ENCODE measurements at regions not wholly inside any gene's neighbourhood (a gene's known extent, or its start where the extent isn't known, plus 50 kb on each side); places are given as distances from the start of the nearest gene placed in this dataset.
A peak's percentile ranks its signal among the peaks of the same experiment; 100 is the strongest.
"Not testable (repeated sequence)": the region's sequence is repeated elsewhere in the genome, so short reads cannot be mapped to it uniquely, and the experiment has no call there.

DNA sequence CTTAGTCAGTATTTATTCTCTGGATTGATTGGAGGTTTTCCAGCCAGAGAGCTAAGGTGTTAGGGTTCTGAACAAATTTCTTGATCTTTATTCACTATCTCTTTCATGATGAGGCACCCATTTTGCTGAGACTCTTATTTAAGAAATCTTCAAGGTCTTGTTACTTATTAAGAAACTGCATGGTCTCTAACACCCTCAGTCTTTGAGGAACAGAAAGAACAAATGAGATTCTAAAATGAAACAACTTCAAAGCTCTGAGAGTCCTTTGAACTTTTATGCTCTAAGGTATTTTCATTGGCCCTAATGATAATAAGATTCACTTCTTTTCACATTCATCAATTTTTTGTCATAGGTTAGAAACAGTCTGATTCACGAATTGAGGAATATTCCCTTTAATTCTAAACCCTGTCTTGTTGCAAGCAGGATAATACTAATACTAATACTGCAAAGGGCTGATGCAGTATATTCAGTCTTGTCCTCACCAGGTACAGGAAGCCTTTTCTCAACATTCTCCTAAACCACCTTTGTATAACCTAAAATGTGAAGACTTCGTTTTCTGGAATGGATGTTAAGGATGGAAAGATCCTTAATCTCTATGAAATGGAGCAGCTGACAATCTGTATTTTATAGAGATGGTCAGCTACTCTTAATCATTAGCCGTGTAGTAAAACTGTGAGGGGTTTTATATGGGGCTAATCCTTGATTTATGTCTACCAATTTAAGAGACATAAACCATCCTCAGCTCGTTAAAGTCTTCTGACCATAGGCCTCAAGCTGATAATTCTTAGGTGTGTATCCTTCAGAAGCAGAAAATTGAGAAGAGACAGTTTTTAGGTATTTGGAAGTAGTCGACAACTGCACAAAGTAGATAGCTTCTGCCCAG, 198.3 kb downstream of the OTOL1 start:
- Mint-ChIP-seq H3K9me3 (no peaks in the 10 kb centered on the region), H3K4me3 (no peak overlapping the region), H3K27me3 (no peaks in the 10 kb centered on the region), H3K27ac (no peak overlapping the region), H3K36me3 (ENCODE audit: low read depth) (no peaks in the 10 kb centered on the region), H3K4me1 (ENCODE audit: low read depth) (no peaks in the 10 kb centered on the region)

DNA sequence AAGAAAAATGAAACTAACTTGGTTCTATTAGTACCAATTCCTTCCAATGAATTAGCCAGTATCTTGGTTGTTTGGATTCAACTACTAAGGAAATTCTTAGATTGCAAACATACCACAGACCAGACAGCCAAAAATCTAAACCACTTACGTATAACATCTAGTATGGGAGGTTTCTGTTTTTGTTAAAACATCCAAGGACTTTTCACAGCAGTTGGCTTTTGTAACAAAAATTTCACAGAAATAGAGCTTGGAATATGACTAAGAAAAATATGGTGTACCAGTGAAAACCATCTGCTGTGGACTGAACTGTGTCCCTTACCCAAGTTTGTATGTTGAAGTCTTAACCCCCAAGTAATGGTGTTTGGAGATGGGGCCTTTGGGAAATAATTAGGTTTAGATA, 199.2 kb downstream of the OTOL1 start:
- no peak overlapping the region for H3K4me3 Mint-ChIP-seq
- no peak overlapping the region for H3K27ac Mint-ChIP-seq
- no peaks in the 10 kb centered on the region for H3K27me3 Mint-ChIP-seq
- H3K4me1 Mint-ChIP-seq (ENCODE audit: low read depth): no peaks in the 10 kb centered on the region
- no peaks in the 10 kb centered on the region for H3K9me3 Mint-ChIP-seq
- H3K36me3 Mint-ChIP-seq (ENCODE audit: low read depth): no peaks in the 10 kb centered on the region

DNA sequence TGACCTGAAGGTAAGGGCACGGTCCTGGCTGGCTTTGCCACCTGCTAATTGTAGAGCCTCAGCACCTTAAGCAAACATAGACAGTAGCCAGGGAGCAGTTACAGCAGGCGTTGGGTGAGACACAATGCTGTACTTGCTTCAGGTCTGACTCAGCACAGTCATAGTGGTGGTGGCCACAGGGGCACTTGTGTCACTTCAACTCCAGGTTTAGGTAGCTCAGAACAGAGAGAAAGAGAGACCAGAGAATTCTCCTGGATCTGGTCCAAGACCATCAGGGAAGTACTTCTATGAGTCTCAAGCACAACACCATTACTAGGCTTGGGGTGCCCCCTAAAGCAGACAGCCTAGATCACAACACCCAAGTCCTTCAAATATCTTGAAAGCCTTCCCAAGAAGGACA, 204.4 kb downstream of the OTOL1 start:
- Mint-ChIP-seq H3K9me3 (peaks cover 6% of the 10 kb centered on the region), H3K36me3 (ENCODE audit: low read depth) (no peaks in the 10 kb centered on the region), H3K4me3 (no peak overlapping the region), H3K27me3 (peaks cover 3% of the 10 kb centered on the region), H3K4me1 (ENCODE audit: low read depth) (no peaks in the 10 kb centered on the region), H3K27ac (no peak overlapping the region)

DNA sequence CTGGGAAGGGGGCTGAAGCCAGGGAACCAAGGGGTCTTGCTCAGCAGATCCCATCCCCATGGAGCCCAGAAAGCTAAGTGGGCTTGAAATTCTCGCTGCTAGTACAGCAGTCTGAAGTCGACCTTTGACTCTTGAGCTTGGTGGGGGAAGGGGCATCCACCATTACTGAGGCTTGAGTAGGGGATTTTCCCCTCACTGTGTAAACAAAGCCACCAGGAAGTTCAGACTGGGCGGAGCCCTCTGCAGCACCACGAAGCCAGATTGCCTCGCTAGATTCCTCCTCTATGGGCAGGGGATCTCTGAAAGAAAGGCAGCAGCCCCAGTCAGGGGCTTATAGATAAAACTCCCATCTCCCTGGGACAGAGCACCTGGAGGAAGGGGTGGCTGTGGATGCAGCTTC, 210.6 kb downstream of the OTOL1 start:
- not testable (repeated sequence) for H3K27me3 Mint-ChIP-seq; H3K27ac Mint-ChIP-seq; H3K36me3 Mint-ChIP-seq (ENCODE audit: low read depth); H3K4me1 Mint-ChIP-seq (ENCODE audit: low read depth); H3K9me3 Mint-ChIP-seq; H3K4me3 Mint-ChIP-seq

- Mint-ChIP-seq H3K36me3 (ENCODE audit: low read depth) (no peaks in the 10 kb centered on the region), H3K4me3 (no peak overlapping the region), H3K4me1 (ENCODE audit: low read depth) (no peaks in the 10 kb centered on the region), H3K27me3 (no peaks in the 10 kb centered on the region), H3K9me3 (peaks cover 4% of the 10 kb centered on the region), H3K27ac (no peak overlapping the region)
These were observed 217.1 kb downstream of the OTOL1 start for GRCh38 chr3:161713731-161714130.

GRCh38 chr3:161731968-161732367, 235.4 kb downstream of the OTOL1 start:
- Mint-ChIP-seq H3K27me3 (no peaks in the 10 kb centered on the region), H3K4me3 (no peak overlapping the region), H3K36me3 (ENCODE audit: low read depth) (no peaks in the 10 kb centered on the region), H3K4me1 (ENCODE audit: low read depth) (no peaks in the 10 kb centered on the region), H3K27ac (no peak overlapping the region), H3K9me3 (no peaks in the 10 kb centered on the region)

DNA sequence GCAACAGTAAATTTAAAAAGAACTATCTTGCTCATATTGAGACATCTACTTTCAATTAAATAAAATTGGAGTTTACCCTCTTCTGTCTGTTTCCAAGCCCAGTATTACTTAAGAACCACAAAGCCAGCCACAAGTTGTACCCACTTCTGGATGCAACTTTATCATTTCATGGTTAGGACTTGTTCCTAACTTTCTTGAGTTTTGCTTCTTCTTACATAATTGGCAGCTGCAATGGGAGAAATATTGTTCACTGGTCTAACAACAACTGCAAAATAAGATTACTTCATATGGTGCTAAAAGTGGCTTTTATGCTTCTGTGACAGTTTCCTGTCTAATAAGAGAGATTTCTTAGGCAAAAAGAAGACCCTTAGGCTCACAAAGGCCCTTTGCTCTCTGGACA, 240.6 kb downstream of the OTOL1 start:
- Mint-ChIP-seq H3K36me3 (ENCODE audit: low read depth) (no peaks in the 10 kb centered on the region), H3K27ac (no peak overlapping the region), H3K4me3 (no peak overlapping the region), H3K4me1 (ENCODE audit: low read depth) (no peaks in the 10 kb centered on the region), H3K27me3 (no peaks in the 10 kb centered on the region), H3K9me3 (peaks cover 4% of the 10 kb centered on the region)

- Mint-ChIP-seq H3K4me1 (ENCODE audit: low read depth) (no peaks in the 10 kb centered on the region), H3K27ac (no peak overlapping the region), H3K4me3 (no peak overlapping the region), H3K27me3 (no peaks in the 10 kb centered on the region), H3K36me3 (ENCODE audit: low read depth) (no peaks in the 10 kb centered on the region), H3K9me3 (peaks cover 8% of the 10 kb centered on the region)
These were observed 243.8 kb downstream of the OTOL1 start for GRCh38 chr3:161740421-161740820.

GRCh38 chr3:161744366-161744765, 247.8 kb downstream of the OTOL1 start:
- Mint-ChIP-seq H3K27ac (no peak overlapping the region), H3K9me3 (peaks cover 8% of the 10 kb centered on the region), H3K4me3 (no peak overlapping the region), H3K36me3 (ENCODE audit: low read depth) (no peaks in the 10 kb centered on the region), H3K27me3 (no peaks in the 10 kb centered on the region), H3K4me1 (ENCODE audit: low read depth) (no peaks in the 10 kb centered on the region)

GRCh38 chr3:161745741-161746140, 249.1 kb downstream of the OTOL1 start:
- Mint-ChIP-seq H3K9me3 (peaks cover 8% of the 10 kb centered on the region), H3K27me3 (no peaks in the 10 kb centered on the region), H3K27ac (no peak overlapping the region), H3K4me3 (no peak overlapping the region), H3K36me3 (ENCODE audit: low read depth) (no peaks in the 10 kb centered on the region), H3K4me1 (ENCODE audit: low read depth) (no peaks in the 10 kb centered on the region)

DNA sequence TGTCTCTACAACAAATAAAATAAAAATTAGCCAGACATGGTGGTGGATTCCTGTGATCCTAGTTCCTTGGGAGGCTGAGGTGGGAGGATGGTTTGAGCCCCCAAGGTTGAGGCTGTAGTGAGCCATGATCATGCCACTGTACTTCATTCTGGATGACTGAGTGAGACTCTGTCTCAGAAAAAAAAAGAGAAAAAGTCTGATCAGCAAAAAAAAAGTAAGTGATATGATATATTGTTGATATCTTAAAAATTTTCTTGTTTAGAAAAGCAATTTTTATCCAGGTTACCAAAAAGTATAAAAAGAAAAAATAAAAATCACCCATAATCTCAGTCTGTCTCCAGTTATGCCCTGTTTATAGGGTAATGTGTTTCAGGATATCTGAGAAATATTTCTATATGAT, 251.4 kb downstream of the OTOL1 start:
- Mint-ChIP-seq H3K36me3 (ENCODE audit: low read depth) (no peaks in the 10 kb centered on the region), H3K27ac (no peak overlapping the region), H3K9me3 (peaks cover 1% of the 10 kb centered on the region), H3K27me3 (no peaks in the 10 kb centered on the region), H3K4me3 (no peak overlapping the region), H3K4me1 (ENCODE audit: low read depth) (no peaks in the 10 kb centered on the region)

DNA sequence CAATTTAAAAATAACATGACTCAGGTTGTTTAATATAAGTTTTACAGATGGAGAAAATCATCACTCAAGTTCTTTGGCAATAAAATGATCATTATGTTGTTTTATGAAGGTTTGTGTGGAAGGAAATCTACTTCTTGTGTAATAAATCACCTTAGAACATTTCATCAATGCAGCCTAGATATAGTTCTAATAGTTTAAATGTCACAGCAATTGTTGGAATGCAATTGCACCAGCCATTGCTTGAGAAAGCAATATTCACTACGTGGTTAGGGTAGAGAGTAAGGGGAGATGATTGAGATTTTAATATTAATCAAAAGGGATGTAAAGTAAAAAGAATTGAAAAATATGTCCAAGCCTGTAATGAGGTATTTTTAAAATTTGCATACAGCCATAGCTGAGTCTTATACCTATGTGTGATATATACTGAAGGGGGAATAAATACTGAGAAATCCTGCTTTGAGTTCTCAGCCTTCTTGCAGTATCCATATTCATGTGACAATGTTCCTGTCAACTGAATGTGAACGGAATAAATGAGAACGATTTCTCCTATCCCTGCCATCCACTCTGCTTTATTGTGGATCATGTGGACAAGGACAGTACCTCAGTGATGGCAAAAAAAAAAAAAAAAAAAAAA, 257.9 kb downstream of the OTOL1 start:
- Mint-ChIP-seq H3K36me3 (ENCODE audit: low read depth) (no peaks in the 10 kb centered on the region), H3K4me3 (no peak overlapping the region), H3K27me3 (no peaks in the 10 kb centered on the region), H3K9me3 (no peaks in the 10 kb centered on the region), H3K4me1 (ENCODE audit: low read depth) (no peaks in the 10 kb centered on the region), H3K27ac (no peak overlapping the region)

GRCh38 chr3:161759444-161759843, 262.8 kb downstream of the OTOL1 start:
- H3K4me3 Mint-ChIP-seq: no peak overlapping the region
- no peak overlapping the region for H3K27ac Mint-ChIP-seq
- no peaks in the 10 kb centered on the region for H3K4me1 Mint-ChIP-seq (ENCODE audit: low read depth)
- no peaks in the 10 kb centered on the region for H3K27me3 Mint-ChIP-seq
- H3K9me3 Mint-ChIP-seq: no peaks in the 10 kb centered on the region
- H3K36me3 Mint-ChIP-seq (ENCODE audit: low read depth): no peaks in the 10 kb centered on the region

DNA sequence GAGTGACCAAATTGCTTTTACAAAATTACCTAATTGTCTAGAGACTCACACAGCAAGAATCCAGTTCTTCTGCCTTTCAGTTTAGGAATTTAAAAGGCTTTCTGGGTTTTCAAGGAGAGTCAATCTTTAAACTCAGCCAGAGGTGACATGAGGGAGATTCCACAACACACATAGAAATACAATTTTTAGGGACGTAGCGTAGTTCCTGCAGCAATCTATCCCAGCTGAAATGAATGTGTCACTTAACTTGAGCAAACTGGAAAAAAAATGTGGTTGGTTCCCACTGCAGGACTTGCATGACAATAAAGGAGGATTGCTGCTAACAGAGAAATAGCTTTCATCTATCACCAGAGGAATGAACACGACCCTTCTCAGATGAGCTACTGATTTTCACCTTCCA, 269.7 kb downstream of the OTOL1 start:
- Mint-ChIP-seq H3K9me3 (no peaks in the 10 kb centered on the region), H3K27me3 (no peaks in the 10 kb centered on the region), H3K27ac (no peak overlapping the region), H3K4me3 (no peak overlapping the region), H3K4me1 (ENCODE audit: low read depth) (peaks cover 11% of the 10 kb centered on the region), H3K36me3 (ENCODE audit: low read depth) (no peaks in the 10 kb centered on the region)

DNA sequence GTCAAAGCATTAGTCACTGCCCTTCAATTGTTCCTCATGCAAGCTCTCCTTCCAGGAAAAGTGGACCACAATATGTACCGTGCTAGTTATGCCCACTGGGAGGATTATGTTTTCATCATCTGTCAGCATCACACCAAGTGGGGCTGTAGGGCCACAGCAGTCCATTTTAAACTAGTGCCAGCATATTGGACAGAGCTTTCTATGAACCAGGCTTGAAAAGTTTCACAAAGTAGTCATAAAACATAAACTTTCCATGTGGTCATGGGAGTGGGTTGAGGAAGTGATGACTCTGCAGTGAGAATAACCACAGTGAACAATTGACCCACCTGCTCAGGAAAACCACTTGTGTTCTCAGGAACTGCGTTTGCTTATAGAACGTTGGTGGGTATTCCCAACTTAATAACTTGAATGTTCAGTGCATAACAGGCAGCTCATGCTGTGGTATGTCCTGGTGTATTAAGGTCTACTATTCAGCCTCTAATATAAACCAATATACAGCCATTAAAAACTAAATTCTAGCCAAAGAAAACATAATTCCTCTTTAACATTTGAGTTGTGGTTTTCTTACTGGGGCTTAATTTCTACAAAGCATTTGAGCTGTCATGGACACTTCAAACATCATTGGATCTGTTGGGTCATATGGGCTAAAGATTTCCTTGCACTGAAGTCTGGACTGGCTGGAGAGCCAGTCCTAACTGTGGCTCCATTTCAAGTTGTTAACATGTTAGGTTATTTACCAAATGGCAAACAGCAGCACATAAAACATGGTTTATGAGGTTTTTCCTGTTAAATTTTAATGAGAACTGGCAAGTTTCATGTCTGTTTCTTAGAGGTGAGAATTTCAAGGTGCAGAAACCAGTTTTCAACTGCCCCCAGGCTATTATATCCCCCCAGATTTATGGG, 274.1 kb downstream of the OTOL1 start:
- Mint-ChIP-seq H3K9me3 (peaks cover 3% of the 10 kb centered on the region), H3K27ac (peak overlapping the region; percentile 34), H3K4me3 (no peak overlapping the region), H3K36me3 (ENCODE audit: low read depth) (no peaks in the 10 kb centered on the region), H3K27me3 (no peaks in the 10 kb centered on the region), H3K4me1 (ENCODE audit: low read depth) (peaks cover 15% of the 10 kb centered on the region)
